Sigmoid colon (tissue), 3 donors: ENCODE measurements at regions not wholly inside any gene's neighbourhood (a gene's known extent, or its start where the extent isn't known, plus 50 kb on each side); places are given as distances from the start of the nearest gene placed in this dataset.

Experiments used
- CTCF ChIP-seq, 4 experiments: fragments of 450-650 bp in 3 of 4; fragments of 200-600 bp in 1 of 4; IDR thresholded peaks; one replicate each; pipeline ENCODE4 v1.5.1; 2016 to 2019; ENCODE audit warnings: antibody characterized with exemption in 4 of 4, mild to moderate bottlenecking in 3 of 4, moderate library complexity in 2 of 4
- POLR2A ChIP-seq, 2 donors: fragments of 450-650 bp; IDR thresholded peaks; one replicate each; pipeline ENCODE4 v1.6.1; 2016; ENCODE audit warnings: antibody characterized with exemption in 2 of 2, mild to moderate bottlenecking in 2 of 2, moderate library complexity in 2 of 2

GRCh38 chr7:157065046-157065445, 54.6 kb upstream of the MNX1 start:
- no peak for TF ChIP-seq POLR2A (IDR thresholded peaks at IDR 0.05)
- no peak for TF ChIP-seq CTCF (IDR thresholded peaks at IDR 0.05)
